ENCODE measurements at regions not wholly inside any gene's neighbourhood (a gene's known extent, or its start where the extent isn't known, plus 50 kb on each side); places are given as distances from the start of the nearest gene placed in this dataset.

- H3K27ac ChIP-seq (replicated peaks in 1 of 4) = no peak overlapping the region
- H3K4me3 ChIP-seq = no peak overlapping the region
- no peak for DNase-seq (ENCODE audit: extremely low spot score)
- intact Hi-C loops (cut with DNase I) = no loop called here
- H3K4me1 ChIP-seq = peaks cover 0 to 12% (median 10%) of the 10 kb centered on the region in 4 donors
- no peak for TF ChIP-seq EP300 (IDR thresholded peaks at IDR 0.05)
- TF ChIP-seq POLR2A (IDR thresholded peaks at IDR 0.05; ENCODE audit: low read depth) = no peak
- no peak for TF ChIP-seq POLR2AphosphoS5 (IDR thresholded peaks at IDR 0.05)
- TF ChIP-seq CTCF (IDR thresholded peaks at IDR 0.05) = no peak
- WGBS = 46% methylated on average over 8 of the region's 17 CpGs
- H3K36me3 ChIP-seq = no peaks in the 10 kb centered on the region
- no peaks in the 10 kb centered on the region for H3K9me3 ChIP-seq
- H3K27me3 ChIP-seq = peaks cover 0 to 12% (median 0%) of the 10 kb centered on the region in 4 donors
These were observed 515.5 kb upstream of the MYT1L start for GRCh38 chr2:2846332-2847208.

- H3K27ac ChIP-seq (replicated peaks in 1 of 4) = no peak overlapping the region
- no peaks in the 10 kb centered on the region for H3K36me3 ChIP-seq
- DNase-seq (ENCODE audit: extremely low spot score) = no peak
- peaks cover 0 to 12% (median 10%) of the 10 kb centered on the region in 4 donors for H3K4me1 ChIP-seq
- 61% methylated on average over 14 of the region's 14 CpGs for WGBS
- no peak overlapping the region for H3K4me3 ChIP-seq
- intact Hi-C loops (cut with DNase I) = no loop called here
- peaks cover 0 to 12% (median 0%) of the 10 kb centered on the region in 4 donors for H3K27me3 ChIP-seq
- H3K9me3 ChIP-seq = no peaks in the 10 kb centered on the region
- no peak for TF ChIP-seq POLR2AphosphoS5 (IDR thresholded peaks at IDR 0.05)
- TF ChIP-seq POLR2A (IDR thresholded peaks at IDR 0.05; ENCODE audit: low read depth) = no peak
- no peak for TF ChIP-seq CTCF (IDR thresholded peaks at IDR 0.05)
- no peak for TF ChIP-seq EP300 (IDR thresholded peaks at IDR 0.05)
These were observed 514.8 kb upstream of the MYT1L start for GRCh38 chr2:2845806-2846315.

GRCh38 chr2:2845267-2845666, 514.2 kb upstream of the MYT1L start:
- peaks cover 0 to 11% (median 0%) of the 10 kb centered on the region in 4 donors for H3K27me3 ChIP-seq
- WGBS = 84% methylated on average over 11 of the region's 11 CpGs
- intact Hi-C loops (cut with DNase I) = no loop called here

GRCh38 chr2:2843969-2844548, 513.0 kb upstream of the MYT1L start:
- H3K4me1 ChIP-seq = peaks cover 0 to 17% (median 10%) of the 10 kb centered on the region in 4 donors
- no peak overlapping the region for H3K27ac ChIP-seq (replicated peaks in 1 of 4)
- H3K4me3 ChIP-seq = no peak overlapping the region
- intact Hi-C loops (cut with DNase I) = no loop called here
- WGBS = 93% methylated on average over 4 of the region's 11 CpGs
- no peaks in the 10 kb centered on the region for H3K36me3 ChIP-seq
- H3K27me3 ChIP-seq = no peaks in the 10 kb centered on the region
- H3K9me3 ChIP-seq = no peaks in the 10 kb centered on the region
- no peak for DNase-seq (ENCODE audit: extremely low spot score)
- TF ChIP-seq CTCF (IDR thresholded peaks at IDR 0.05) (no peak), EP300 (IDR thresholded peaks at IDR 0.05) (no peak), POLR2AphosphoS5 (IDR thresholded peaks at IDR 0.05) (no peak), POLR2A (IDR thresholded peaks at IDR 0.05; ENCODE audit: low read depth) (no peak)

More at GRCh38 chr2:2845267-2845666, 514.2 kb upstream of the MYT1L start:
- no peak overlapping the region for H3K4me3 ChIP-seq
- no peak for DNase-seq (ENCODE audit: extremely low spot score)
- H3K9me3 ChIP-seq = no peaks in the 10 kb centered on the region
- H3K4me1 ChIP-seq = peaks cover 0 to 12% (median 10%) of the 10 kb centered on the region in 4 donors
- no peak overlapping the region for H3K27ac ChIP-seq (replicated peaks in 1 of 4)
- TF ChIP-seq POLR2A (IDR thresholded peaks at IDR 0.05; ENCODE audit: low read depth) = no peak
- TF ChIP-seq POLR2AphosphoS5 (IDR thresholded peaks at IDR 0.05) = no peak
- no peak for TF ChIP-seq CTCF (IDR thresholded peaks at IDR 0.05)
- TF ChIP-seq EP300 (IDR thresholded peaks at IDR 0.05) = no peak
- no peaks in the 10 kb centered on the region for H3K36me3 ChIP-seq
